GM18867 (cell line): ENCODE measurements at regions not wholly inside any gene's neighbourhood (a gene's known extent, or its start where the extent isn't known, plus 50 kb on each side); places are given as distances from the start of the nearest gene placed in this dataset.

Source experiments
- ATAC-seq: cut with Tn5 transposase; IDR thresholded peaks from one replicate; pipeline ENCODE4 v1.9.1; 2021; ENCODE audit warnings: mild to moderate bottlenecking, moderate library complexity; ENCODE audit not compliant: unreplicated experiment

DNA sequence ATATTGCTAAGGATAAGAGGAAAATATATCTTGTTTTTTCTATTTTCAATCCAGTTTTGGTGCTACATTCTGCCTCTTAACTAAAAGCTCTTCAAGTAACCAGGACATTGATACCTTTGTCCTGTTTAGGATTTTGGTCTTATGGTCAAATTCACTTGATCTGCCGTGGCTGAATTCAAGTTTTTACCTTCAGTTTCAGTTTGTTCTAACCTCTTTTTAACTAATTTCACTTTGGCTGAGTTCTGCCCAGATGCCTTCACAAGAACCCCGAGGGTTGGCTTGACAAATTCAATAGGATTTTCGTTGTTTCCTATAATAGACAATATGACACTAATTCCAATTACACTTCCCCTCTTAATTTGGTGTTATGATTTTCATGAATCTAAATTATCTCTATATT lies 84.5 kb upstream of the C1orf21 start:
- no peak for ATAC-seq

DNA sequence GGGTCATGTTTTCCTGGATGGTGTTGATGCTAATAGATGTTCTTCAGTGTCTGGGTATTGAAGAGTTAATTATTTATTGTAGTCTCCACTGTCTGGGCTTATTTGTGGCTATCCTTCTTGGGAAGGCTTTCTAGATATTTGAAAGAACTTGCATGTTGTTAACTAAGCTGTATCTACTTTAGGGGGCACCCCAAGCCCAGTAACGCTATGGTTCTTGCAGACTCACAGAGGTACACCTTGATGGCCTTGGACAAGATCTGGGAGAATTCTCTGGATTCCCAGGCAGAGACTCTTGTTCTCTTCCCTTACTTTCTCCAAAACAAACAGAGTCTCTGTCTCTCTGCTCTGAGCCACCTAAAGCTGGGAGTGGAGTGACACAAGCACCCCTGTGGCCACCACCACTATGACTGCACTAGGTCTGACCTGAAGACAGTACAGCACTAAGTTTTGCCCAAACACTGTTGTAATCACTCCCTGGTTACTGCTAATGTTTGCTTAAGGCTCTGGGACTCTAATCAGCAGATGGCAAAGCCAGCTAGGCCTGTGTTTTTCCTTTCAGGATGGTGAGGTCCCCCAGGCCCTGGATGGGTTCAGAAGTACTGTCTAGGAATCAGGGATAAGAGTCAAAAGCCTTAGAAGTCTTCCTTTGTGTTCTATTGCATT lies 76.5 kb upstream of the C1orf21 start:
- no peak for ATAC-seq

DNA sequence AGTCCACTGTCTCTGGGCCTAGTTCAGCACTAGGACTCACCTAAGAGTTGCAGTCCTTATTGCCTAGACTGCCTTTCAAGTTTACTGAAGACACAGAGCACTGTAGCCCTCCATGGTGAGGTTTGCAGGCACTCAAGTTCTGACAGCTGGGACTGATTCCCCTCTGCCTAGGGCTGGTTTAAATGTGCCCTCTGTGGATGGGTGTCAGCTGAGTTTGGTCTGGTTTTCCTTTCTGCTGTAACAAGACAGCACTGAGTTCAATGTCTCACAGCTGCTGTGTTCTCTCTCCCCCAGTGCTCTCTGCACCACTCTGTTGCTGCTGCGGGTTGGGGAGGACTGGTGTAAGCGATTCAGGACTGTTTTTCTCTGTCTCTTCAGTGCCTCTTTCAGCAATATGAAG lies 75.2 kb upstream of the C1orf21 start:
- no peak for ATAC-seq

DNA sequence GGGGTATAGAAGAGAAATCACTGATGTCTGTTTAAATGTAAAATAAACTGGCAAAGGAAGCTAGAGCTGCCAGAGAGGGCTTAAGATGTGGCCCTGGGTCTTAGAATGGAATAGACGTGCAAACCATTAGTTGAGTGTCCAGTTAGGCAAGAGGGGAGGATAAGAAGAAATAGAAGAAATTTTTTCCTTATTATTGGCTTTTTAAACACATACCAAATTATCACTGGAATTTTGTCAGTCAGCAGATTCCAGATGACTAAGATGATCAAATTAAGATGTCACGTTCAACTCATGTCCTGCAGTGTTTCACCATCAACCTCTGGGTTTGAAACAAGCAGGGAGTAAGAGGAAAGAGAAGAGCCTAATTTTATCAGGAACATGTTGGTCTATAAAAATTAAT lies 71.6 kb upstream of the C1orf21 start:
- ATAC-seq, result no peak

- ATAC-seq, result no peak
These were observed 67.0 kb upstream of the C1orf21 start for GRCh38 chr1:184319879-184320278.

- no peak for ATAC-seq
These were observed 64.6 kb upstream of the C1orf21 start for GRCh38 chr1:184322253-184322652.

- no peak for ATAC-seq
These were observed 61.9 kb upstream of the C1orf21 start for GRCh38 chr1:184324972-184325371.

DNA sequence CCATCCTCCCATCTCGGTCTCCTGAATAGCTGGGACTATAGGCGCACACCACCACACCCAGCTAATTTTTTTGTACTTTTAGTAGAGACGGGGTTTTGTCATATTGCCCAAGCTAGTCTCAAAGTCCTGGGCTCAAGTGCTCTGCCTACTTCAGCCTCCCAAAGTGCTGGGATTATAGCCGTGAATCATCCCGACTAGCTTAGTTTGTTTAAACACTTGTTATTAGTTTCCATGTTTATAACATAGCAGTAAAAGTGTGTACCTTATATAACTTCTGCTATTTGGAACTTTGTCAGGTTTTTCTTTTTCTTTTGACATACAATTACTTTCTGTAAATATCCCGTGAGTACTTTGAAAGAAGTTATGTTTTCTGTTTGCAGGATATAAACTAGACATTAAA lies 60.6 kb upstream of the C1orf21 start:
- no peak for ATAC-seq

DNA sequence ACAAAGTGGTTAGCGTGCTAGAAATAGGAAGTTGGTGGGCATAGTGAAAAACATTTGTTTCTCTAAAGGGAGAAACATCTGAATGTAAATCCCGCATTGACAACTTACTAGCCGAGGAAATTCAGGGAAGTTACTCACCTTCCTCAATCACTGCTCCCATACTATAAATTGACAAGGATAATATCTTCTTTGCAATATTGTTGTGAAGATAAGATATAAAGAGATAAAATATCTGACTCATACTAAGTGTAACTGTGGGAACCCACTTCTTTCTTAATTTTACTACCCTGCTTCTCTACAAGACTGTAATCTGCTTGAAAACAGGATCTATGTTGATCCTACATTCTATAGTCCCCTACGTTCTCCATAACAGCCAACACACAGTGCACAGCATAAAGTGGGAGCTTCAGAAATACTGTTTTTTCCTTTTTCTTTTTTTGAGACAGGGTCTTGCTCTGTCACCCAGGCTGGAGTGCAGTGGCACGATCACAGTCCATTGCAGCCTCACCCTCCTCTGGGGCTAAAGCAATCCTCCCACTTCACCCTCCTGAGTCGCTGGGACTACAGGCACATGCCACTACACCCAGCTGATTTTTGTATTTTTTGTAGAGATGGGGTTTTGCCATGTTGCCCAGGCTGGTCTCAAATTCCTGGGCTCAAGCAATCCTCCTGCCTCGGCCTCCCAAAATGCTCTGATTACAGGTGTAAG lies 57.4 kb upstream of the C1orf21 start:
- ATAC-seq, result no peak

- no peak for ATAC-seq
These were observed 56.6 kb upstream of the C1orf21 start for GRCh38 chr1:184329962-184330868.

DNA sequence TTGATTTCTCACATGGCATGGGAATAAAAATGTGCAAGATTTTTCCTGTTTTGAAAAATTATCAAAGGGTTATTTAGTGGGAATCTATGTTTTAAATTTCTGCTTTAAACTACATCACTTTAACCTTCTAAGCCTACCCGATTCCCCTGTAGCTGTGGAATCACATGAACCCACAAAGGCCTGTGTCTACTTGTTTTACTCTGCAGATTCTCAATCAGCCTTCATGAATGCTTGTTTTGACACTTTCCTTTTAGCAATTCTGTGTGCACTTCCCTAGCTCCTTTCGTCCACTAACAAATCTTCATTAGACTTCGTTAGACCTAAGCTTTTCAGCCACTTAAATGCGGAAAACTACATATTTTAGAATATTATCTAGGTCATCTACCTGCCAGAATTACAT lies 56.0 kb upstream of the C1orf21 start:
- no peak for ATAC-seq
